H1 (cell line): ENCODE measurements at regions not wholly inside any gene's neighbourhood (a gene's known extent, or its start where the extent isn't known, plus 50 kb on each side); places are given as distances from the start of the nearest gene placed in this dataset.

ENCODE experiments used
- CTCF ChIA-PET: fragments of 300-600 bp; sonication (Branson Sonifier 250); formaldehyde crosslinking; loops from one replicate; lab custom pipeline; 2021; ENCODE audit not compliant: partially characterized antibody; lab: Charles Lee
- POLR2A ChIA-PET: fragments of 300-600 bp; sonication (Branson Sonifier 250); formaldehyde crosslinking; loops from one replicate; lab custom pipeline; 2021; ENCODE audit warnings: inconsistent platforms; ENCODE audit not compliant: partially characterized antibody; lab: Charles Lee
- DNase-seq, 2 experiments: peaks; one replicate each; pipeline versions ENCODE4 v3.0.0 to v3.0.0-alpha.2; 2010 to 2022; ENCODE audit warnings: low spot score in 2 of 2, low read depth in 1 of 2, mixed read lengths in 1 of 2
- FAIRE-seq: peaks from 2 replicates; lab custom pipeline; 2011; peaks lifted over from hg19 to GRCh38; lab: Jason Lieb, UNC
- H2AFZ ChIP-seq: 2 replicates; pipeline ENCODE4 v1.8.1; 2012; ENCODE audit warnings: low read length, inconsistent platforms
- H2AK5ac ChIP-seq: 2 replicates; pipeline ENCODE4 v1.6.1; 2013; ENCODE audit warnings: low read depth, low read length
- H2BK120ac ChIP-seq: replicated peaks from 2 replicates; pipeline ENCODE3; 2013; ENCODE audit warnings: low read depth, low read length, inconsistent platforms
- H2BK12ac ChIP-seq: 2 replicates; pipeline ENCODE4 v1.6.1; 2013; ENCODE audit warnings: low read depth, low read length
- H2BK15ac ChIP-seq: 2 replicates; pipeline ENCODE4 v1.6.1; 2013; ENCODE audit warnings: low read length
- H2BK20ac ChIP-seq: 2 replicates; pipeline ENCODE4 v1.6.1; 2013; ENCODE audit warnings: low read length
- H2BK5ac ChIP-seq: 2 replicates; pipeline ENCODE4 v1.6.1; 2013; ENCODE audit warnings: low read depth, low read length
- H3K14ac ChIP-seq: 2 replicates; pipeline ENCODE4 v1.6.1; 2013; ENCODE audit warnings: inconsistent platforms; ENCODE audit not compliant: insufficient read length
- H3K18ac ChIP-seq: 2 replicates; pipeline ENCODE4 v1.6.1; 2013; ENCODE audit warnings: low read length; ENCODE audit errors: extremely low read depth
- H3K23ac ChIP-seq: 2 replicates; pipeline ENCODE4 v1.6.1; 2013; ENCODE audit warnings: inconsistent platforms; ENCODE audit not compliant: insufficient read length
- H3K23me2 ChIP-seq: 2 replicates; pipeline ENCODE4 v1.6.1; 2013; ENCODE audit warnings: low read depth, low read length
- H3K27ac ChIP-seq: 2 replicates; pipeline ENCODE4 v1.6.1; 2011; ENCODE audit warnings: low read depth, low read length, inconsistent platforms
- H3K27me3 ChIP-seq, 4 experiments: replicated peaks in 1 of 4; 1 replicate in 1 of 4; 2 replicates in 3 of 4; pipeline versions ENCODE4 v1.6.1 to v1.8.1; 2011 to 2013; ENCODE audit warnings: low read length in 3 of 4, mild to moderate bottlenecking in 3 of 4, inconsistent platforms in 2 of 4, mixed read lengths in 2 of 4, moderate library complexity in 1 of 4; ENCODE audit not compliant: control insufficient read depth in 3 of 4, insufficient read depth in 3 of 4; ENCODE audit errors: extremely low read depth in 1 of 4
- H3K36me3 ChIP-seq, 4 experiments: 2 replicates each; pipeline versions ENCODE4 v1.6.1 to v1.8.1; 2011 to 2013; ENCODE audit warnings: mild to moderate bottlenecking in 4 of 4, low read length in 3 of 4, moderate library complexity in 2 of 4, control low read depth in 1 of 4, inconsistent platforms in 1 of 4; ENCODE audit not compliant: insufficient read depth in 4 of 4, control insufficient read depth in 2 of 4
- H3K4ac ChIP-seq: replicated peaks from 2 replicates; pipeline ENCODE3; 2013; ENCODE audit warnings: low read length, low read depth, mixed read lengths, inconsistent platforms; ENCODE audit not compliant: insufficient read length
- H3K4me1 ChIP-seq, 4 experiments: replicated peaks in 1 of 4; 1 replicate in 1 of 4; 2 replicates in 3 of 4; pipeline versions ENCODE4 v1.6.1 to v1.8.1; 2011 to 2013; ENCODE audit warnings: low read length in 3 of 4, inconsistent platforms in 2 of 4, mixed read lengths in 1 of 4; ENCODE audit not compliant: insufficient read depth in 4 of 4, control insufficient read depth in 3 of 4
- H3K4me2 ChIP-seq, 2 experiments: 2 replicates each; pipeline versions ENCODE4 v1.6.1 to v1.8.1; 2011 to 2013; ENCODE audit warnings: low read depth in 2 of 2, low read length in 2 of 2, control low read depth in 1 of 2, inconsistent platforms in 1 of 2, mild to moderate bottlenecking in 1 of 2; ENCODE audit not compliant: insufficient read depth in 1 of 2
- H3K4me3 ChIP-seq, 4 experiments: fragments of 200-600, 300-600 bp in 1 of 4; sonication (generic), shearing (Covaris generic), sonication (Bioruptor Twin) in 1 of 4; 2 replicates each; pipeline versions ENCODE4 v1.5.1 to v1.8.1; 2011 to 2016; ENCODE audit warnings: low read length in 4 of 4, low read depth in 3 of 4, control low read depth in 2 of 4, inconsistent platforms in 2 of 4, mild to moderate bottlenecking in 2 of 4, mixed read lengths in 1 of 4, moderate library complexity in 1 of 4; ENCODE audit not compliant: insufficient read depth in 2 of 4; ENCODE audit errors: extremely low read depth in 1 of 4
- H3K56ac ChIP-seq: replicated peaks from 2 replicates; pipeline ENCODE3; 2013; ENCODE audit warnings: low read depth, mild to moderate bottlenecking, mixed read lengths, low read length, inconsistent platforms; ENCODE audit not compliant: insufficient read length
- H3K79me1 ChIP-seq: 2 replicates; pipeline ENCODE4 v1.6.1; 2013; ENCODE audit warnings: low read depth, low read length, control low read depth
- H3K79me2 ChIP-seq, 2 experiments: 2 replicates each; pipeline versions ENCODE4 v1.6.1 to v1.8.1; 2012 to 2013; ENCODE audit warnings: low read length in 2 of 2, mild to moderate bottlenecking in 2 of 2, inconsistent platforms in 1 of 2; ENCODE audit not compliant: insufficient read depth in 2 of 2, control insufficient read depth in 1 of 2
- H3K9ac ChIP-seq, 4 experiments: replicated peaks in 1 of 4; 1 replicate in 1 of 4; 2 replicates in 3 of 4; pipeline versions ENCODE4 v1.6.1 to v1.8.1; 2011 to 2013; ENCODE audit warnings: low read depth in 3 of 4, low read length in 3 of 4, control low read depth in 2 of 4, mild to moderate bottlenecking in 2 of 4, moderate library complexity in 2 of 4, inconsistent platforms in 1 of 4; ENCODE audit errors: extremely low read depth in 1 of 4
- H3K9me3 ChIP-seq, 2 experiments: 2 replicates each; pipeline versions ENCODE4 v1.6.1 to v1.8.1; 2012 to 2013; ENCODE audit warnings: mild to moderate bottlenecking in 2 of 2, moderate library complexity in 2 of 2, control low read depth in 1 of 2, inconsistent platforms in 1 of 2, low read depth in 1 of 2, low read length in 1 of 2, mixed read lengths in 1 of 2; ENCODE audit not compliant: insufficient read depth in 2 of 2
- H4K20me1 ChIP-seq, 2 experiments: replicated peaks in 1 of 2; 2 replicates each; pipeline versions ENCODE3 to v1.8.1; 2011 to 2013; ENCODE audit warnings: inconsistent platforms in 2 of 2, low read length in 2 of 2, mild to moderate bottlenecking in 1 of 2; ENCODE audit not compliant: insufficient read depth in 2 of 2, control insufficient read depth in 1 of 2
- H4K5ac ChIP-seq: 2 replicates; pipeline ENCODE4 v1.6.1; 2013; ENCODE audit warnings: low read length, low read depth, mixed read lengths, inconsistent platforms; ENCODE audit not compliant: insufficient read length
- H4K8ac ChIP-seq: 2 replicates; pipeline ENCODE4 v1.8.0; 2013; ENCODE audit warnings: mild to moderate bottlenecking, moderate library complexity, low read length, inconsistent platforms; ENCODE audit not compliant: insufficient read depth; ENCODE audit errors: extremely low read depth
- H4K91ac ChIP-seq: replicated peaks from 2 replicates; pipeline ENCODE3; 2013; ENCODE audit warnings: low read length, mixed read lengths, inconsistent platforms; ENCODE audit not compliant: insufficient read length
- CBX5 ChIP-seq: fragments of 300-800, 300-1000 bp; sonication (generic); IDR thresholded peaks from 2 replicates; pipeline ENCODE4 v1.7.1; 2016; ENCODE audit warnings: antibody characterized with exemption, low read length, low read depth
- CBX8 ChIP-seq: fragments of 300-800, 300-1000 bp; sonication (generic); IDR thresholded peaks from 2 replicates; pipeline ENCODE4 v1.7.1; 2016; ENCODE audit warnings: low read depth, low read length, borderline replicate concordance
- CHD2 ChIP-seq: IDR thresholded peaks from 2 replicates; pipeline ENCODE4 v1.6.1; 2012; ENCODE audit warnings: low read length, improper control_type of control experiment
- CTCF ChIP-seq, 3 experiments: IDR thresholded peaks; 1 replicate in 2 of 3; 2 replicates in 1 of 3; pipeline versions ENCODE4 v1.5.1 to v1.6.1; 2011; ENCODE audit warnings: low read length in 3 of 3, mild to moderate bottlenecking in 3 of 3, inconsistent platforms in 2 of 3, low read depth in 1 of 3, moderate library complexity in 1 of 3; ENCODE audit not compliant: insufficient read depth in 1 of 3; ENCODE audit errors: control extremely low read depth in 1 of 3
- E2F6 ChIP-seq: IDR thresholded peaks from 2 replicates; pipeline ENCODE4 v1.6.1; 2012; ENCODE audit warnings: inconsistent platforms
- FOSL1 ChIP-seq: IDR thresholded peaks from 2 replicates; pipeline ENCODE4 v1.6.1; 2011; ENCODE audit warnings: mild to moderate bottlenecking, low read depth, low read length, moderate library complexity; ENCODE audit not compliant: insufficient read depth
- POU5F1 ChIP-seq: IDR thresholded peaks from 2 replicates; pipeline ENCODE4 v1.6.1; 2011; ENCODE audit warnings: low read depth, mild to moderate bottlenecking, low read length, moderate library complexity
- SIRT6 ChIP-seq: IDR thresholded peaks from one replicate; pipeline ENCODE4 v1.7.1; 2012; ENCODE audit warnings: low read length, inconsistent platforms
- SIX5 ChIP-seq: IDR thresholded peaks from 2 replicates; pipeline ENCODE4 v1.6.1; 2011; ENCODE audit warnings: mild to moderate bottlenecking, low read depth, low read length
- TBP ChIP-seq: IDR thresholded peaks from 2 replicates; pipeline ENCODE4 v1.6.1; 2011; ENCODE audit warnings: low read depth, low read length, improper control_type of control experiment
- WGBS, 2 experiments: shearing (Covaris generic) in 1 of 2; methylation state at CpG; one replicate each; pipeline versions ENCODE4 v1.1.6 to v1.1.7; 2013 to 2015; ENCODE audit warnings: low lambda C conversion rate in 2 of 2, mixed read lengths in 2 of 2, inconsistent platforms in 1 of 2, low coverage in 1 of 2, missing lambda C conversion rate in 1 of 2; ENCODE audit not compliant: insufficient replicate concordance in 2 of 2, insufficient coverage in 1 of 2, insufficient read length in 1 of 2; ENCODE audit errors: extremely low coverage in 1 of 2, missing lambda C conversion rate in 1 of 2; 5-methylcytosine and 5-hydroxymethylcytosine counted together

GRCh38 chr17:77042476-77043231 lies 98.1 kb upstream of the SEC14L1 start:
- Histone ChIP-seq H3K79me1 (no peaks in the 10 kb centered on the region), H3K14ac (peak overlapping the region; percentile 55), H4K20me1 (no peaks in the 10 kb centered on the region), H2BK120ac (no peak overlapping the region), H3K79me2 (no peaks in the 10 kb centered on the region), H3K23me2 (no peaks in the 10 kb centered on the region), H4K91ac (no peak overlapping the region), H2BK20ac (no peak overlapping the region), H3K4me3 (no peak overlapping the region), H3K9me3 (peaks cover 3 to 6% of the 10 kb centered on the region in 2 experiments; a peak in 2 of 4 replicates), H3K23ac (no peak overlapping the region), H3K4me2 (no peak overlapping the region), H4K8ac (no peak overlapping the region), H2BK12ac (no peak overlapping the region), H2AFZ (no peak overlapping the region), H3K27ac (no peak overlapping the region), H2AK5ac (no peak overlapping the region), H3K27me3 (no peaks in the 10 kb centered on the region), H4K5ac (no peak overlapping the region), H3K36me3 (no peaks in the 10 kb centered on the region), H3K18ac (no peak overlapping the region), H3K9ac (no peak overlapping the region), H2BK5ac (no peak overlapping the region), H3K56ac (no peak overlapping the region), H3K4ac (no peak overlapping the region), H2BK15ac (no peak overlapping the region), H3K4me1 (no peaks in the 10 kb centered on the region)
- CTCF ChIA-PET, result interaction anchor here (0.7 to 2.1 kb wide), 6 partner anchors 14 to 175 kb away, joined by 3 to 10 read pairs (median 4); partner anchors contain the start of gene MGAT5B
- POLR2A ChIA-PET, result interaction anchor here (1.2 kb wide), 1 partner anchor 20 kb away, joined by 3 read pairs; no protein-coding TSS in a partner anchor
- DNase-seq, result no peak
- no peak for FAIRE-seq
- 90% methylated on average over 11 of the region's 11 CpGs; no CpG with 5 or more reads in 1 of the 2 experiments for WGBS, 2 experiments
- TF ChIP-seq SIRT6 (no peak), POU5F1 (no peak), CTCF (IDR thresholded peaks at IDR 0.05; ENCODE audit: control extremely low read depth in 1 of 3, insufficient read depth in 1 of 3, low read depth in 1 of 3, low read length in 3 of 3) (no peak), CBX8 (no peak), FOSL1 (no peak), CHD2 (no peak), CBX5 (no peak), SIX5 (no peak), E2F6 (no peak), TBP (no peak)
